ENCODE measurements at regions not wholly inside any gene's neighbourhood (a gene's known extent, or its start where the extent isn't known, plus 50 kb on each side); places are given as distances from the start of the nearest gene placed in this dataset.

GRCh38 chr16:54465063-54465462 is 178.5 kb upstream of the IRX3 start:
- H3K4me3 ChIP-seq, result no peak overlapping the region
- H3K4me1 ChIP-seq, result no peaks in the 10 kb centered on the region
- no peaks in the 10 kb centered on the region for H3K36me3 ChIP-seq (ENCODE audit: low read depth, missing control alignments)
- 95 to 96% methylated on average over 4 of the region's 4 CpGs for WGBS, 2 donors
- no peaks in the 10 kb centered on the region for H3K9me3 ChIP-seq
- DNase-seq, result no peak
- no peaks in the 10 kb centered on the region for H3K27me3 ChIP-seq
- H3K27ac ChIP-seq, result no peak overlapping the region
- TF ChIP-seq, protein P1, sequence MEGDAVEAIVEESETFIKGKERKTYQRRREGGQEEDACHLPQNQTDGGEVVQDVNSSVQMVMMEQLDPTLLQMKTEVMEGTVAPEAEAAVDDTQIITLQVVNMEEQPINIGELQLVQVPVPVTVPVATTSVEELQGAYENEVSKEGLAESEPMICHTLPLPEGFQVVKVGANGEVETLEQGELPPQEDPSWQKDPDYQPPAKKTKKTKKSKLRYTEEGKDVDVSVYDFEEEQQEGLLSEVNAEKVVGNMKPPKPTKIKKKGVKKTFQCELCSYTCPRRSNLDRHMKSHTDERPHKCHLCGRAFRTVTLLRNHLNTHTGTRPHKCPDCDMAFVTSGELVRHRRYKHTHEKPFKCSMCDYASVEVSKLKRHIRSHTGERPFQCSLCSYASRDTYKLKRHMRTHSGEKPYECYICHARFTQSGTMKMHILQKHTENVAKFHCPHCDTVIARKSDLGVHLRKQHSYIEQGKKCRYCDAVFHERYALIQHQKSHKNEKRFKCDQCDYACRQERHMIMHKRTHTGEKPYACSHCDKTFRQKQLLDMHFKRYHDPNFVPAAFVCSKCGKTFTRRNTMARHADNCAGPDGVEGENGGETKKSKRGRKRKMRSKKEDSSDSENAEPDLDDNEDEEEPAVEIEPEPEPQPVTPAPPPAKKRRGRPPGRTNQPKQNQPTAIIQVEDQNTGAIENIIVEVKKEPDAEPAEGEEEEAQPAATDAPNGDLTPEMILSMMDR (IDR thresholded peaks at IDR 0.05), result no peak
- no peak for TF ChIP-seq POLR2A (IDR thresholded peaks at IDR 0.05)
- intact Hi-C loops (cut with DNase I; ENCODE audit: low total_unique reads), result no loop called here

GRCh38 chr16:54462771-54463170 is 176.2 kb upstream of the IRX3 start:
- H3K4me1 ChIP-seq, result no peaks in the 10 kb centered on the region
- no peaks in the 10 kb centered on the region for H3K36me3 ChIP-seq (ENCODE audit: low read depth, missing control alignments)
- no peak for TF ChIP-seq POLR2A (IDR thresholded peaks at IDR 0.05)
- TF ChIP-seq, protein P1 (IDR thresholded peaks at IDR 0.05), result no peak
- H3K9me3 ChIP-seq, result no peaks in the 10 kb centered on the region
- intact Hi-C loops (cut with DNase I; ENCODE audit: low total_unique reads), result no loop called here
- H3K27ac ChIP-seq, result no peak overlapping the region
- WGBS, 2 donors, result 80 to 93% methylated on average over 2 of the region's 2 CpGs
- no peak overlapping the region for H3K4me3 ChIP-seq
- no peak for DNase-seq
- no peaks in the 10 kb centered on the region for H3K27me3 ChIP-seq

DNA sequence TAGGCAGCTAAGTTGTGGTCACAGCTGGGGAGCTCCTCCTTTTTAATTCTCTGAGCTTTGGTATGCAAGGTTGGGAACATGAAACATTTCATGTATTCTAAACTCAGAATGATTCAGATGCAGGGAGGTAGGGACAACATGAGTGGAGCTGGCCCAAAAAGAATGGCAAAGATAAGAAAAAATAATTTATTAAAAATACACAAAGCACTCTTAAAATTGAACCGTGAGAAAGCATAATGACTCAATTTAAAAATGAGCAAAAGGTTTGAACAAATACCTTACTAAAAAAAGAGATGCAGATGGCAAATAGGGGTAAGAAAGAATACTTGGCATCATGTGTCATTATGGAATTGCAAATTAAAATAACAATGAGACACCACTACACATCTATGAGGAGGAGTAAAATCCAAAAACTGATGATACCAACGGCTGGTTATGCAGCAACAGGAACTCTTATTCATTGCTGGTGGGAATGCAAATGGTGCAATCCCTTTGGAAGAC is 175.6 kb upstream of the IRX3 start:
- no peaks in the 10 kb centered on the region for H3K4me1 ChIP-seq
- WGBS, 2 donors, result 77 to 85% methylated on average over 2 of the region's 2 CpGs
- H3K4me3 ChIP-seq, result no peak overlapping the region
- H3K36me3 ChIP-seq (ENCODE audit: low read depth, missing control alignments), result no peaks in the 10 kb centered on the region
- H3K27me3 ChIP-seq, result no peaks in the 10 kb centered on the region
- intact Hi-C loops (cut with DNase I; ENCODE audit: low total_unique reads), result no loop called here
- TF ChIP-seq, protein P1 (IDR thresholded peaks at IDR 0.05), result no peak
- TF ChIP-seq POLR2A (IDR thresholded peaks at IDR 0.05), result no peak
- H3K9me3 ChIP-seq, result no peaks in the 10 kb centered on the region
- no peak overlapping the region for H3K27ac ChIP-seq
- DNase-seq, result no peak

DNA sequence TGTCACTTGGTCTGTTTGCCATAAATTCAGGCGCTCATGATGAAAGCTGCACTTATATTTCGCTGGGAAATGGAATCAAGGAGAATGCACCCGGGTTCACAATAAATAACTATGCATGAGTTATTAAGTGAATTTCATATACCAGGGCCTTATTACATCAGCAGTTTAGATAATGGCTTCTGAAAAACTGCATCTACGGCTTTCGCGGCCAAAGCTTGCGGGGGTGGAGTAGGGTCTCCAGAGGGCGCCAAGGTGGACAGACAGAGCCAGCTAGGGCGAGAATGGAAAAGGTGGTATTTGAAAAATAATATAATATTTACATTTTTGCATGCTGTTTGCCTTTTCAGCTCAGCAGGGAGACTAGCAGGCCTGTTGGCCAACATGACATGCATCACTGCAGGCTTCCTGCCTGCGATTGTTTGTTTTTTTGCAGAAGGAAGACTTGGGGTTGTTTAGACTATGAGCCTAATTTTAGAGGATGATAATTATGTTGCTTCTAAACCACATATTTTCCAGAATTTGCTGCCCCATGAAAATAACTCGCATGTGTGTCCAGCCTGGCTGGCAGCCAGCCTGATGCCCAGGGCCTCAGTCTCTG is 173.8 kb upstream of the IRX3 start:
- no peak for DNase-seq
- 87 to 90% methylated on average over 11 of the region's 11 CpGs for WGBS, 2 donors
- intact Hi-C loops (cut with DNase I; ENCODE audit: low total_unique reads), result no loop called here
- H3K27ac ChIP-seq, result no peak overlapping the region
- no peaks in the 10 kb centered on the region for H3K9me3 ChIP-seq
- no peaks in the 10 kb centered on the region for H3K27me3 ChIP-seq
- no peak overlapping the region for H3K4me3 ChIP-seq
- TF ChIP-seq POLR2A (IDR thresholded peaks at IDR 0.05), result no peak
- TF ChIP-seq, protein P1 (IDR thresholded peaks at IDR 0.05), result no peak
- no peaks in the 10 kb centered on the region for H3K36me3 ChIP-seq (ENCODE audit: low read depth, missing control alignments)
- H3K4me1 ChIP-seq, result no peaks in the 10 kb centered on the region
